SK-N-SH (cell line): ENCODE measurements at regions not wholly inside any gene's neighbourhood (a gene's known extent, or its start where the extent isn't known, plus 50 kb on each side); places are given as distances from the start of the nearest gene placed in this dataset.

Source experiments
- CTCF ChIA-PET: fragments of 300-600, 350-600 bp; formaldehyde crosslinking; extraction: SDS; loops from one replicate; lab custom pipeline; 2021; lab: Yijun Ruan, JAX
- POLR2A ChIA-PET: fragments of 350-600 bp; sonication (Branson Sonifier 250); formaldehyde crosslinking; extraction: SDS; loops from one replicate; lab custom pipeline; 2020; ENCODE audit warnings: antibody characterized with exemption, inconsistent platforms; lab: Yijun Ruan, JAX
- DNase-seq: peaks from one replicate; pipeline ENCODE4 v3.0.0; 2012
- H2AFZ ChIP-seq: fragments of 200-600 bp; sonication (generic); 2 replicates; pipeline ENCODE4 v1.8.1; 2016; ENCODE audit warnings: antibody characterized with exemption, mild to moderate bottlenecking, low read depth
- H3F3A ChIP-seq: fragments of 200-600 bp; sonication (generic); replicated peaks from 2 replicates; pipeline ENCODE3; 2016; ENCODE audit warnings: antibody characterized with exemption, mild to moderate bottlenecking; ENCODE audit not compliant: insufficient read depth
- H3K27ac ChIP-seq, 2 experiments: fragments of 200-500 bp in 1 of 2; fragments of 200-600 bp in 1 of 2; sonication (Bioruptor generic) in 1 of 2; sonication (generic), shearing (Covaris generic) in 1 of 2; 2 replicates each; pipeline versions ENCODE4 v1.5.1 to v1.6.1; 2014 to 2016; ENCODE audit warnings: low read depth in 2 of 2, inconsistent platforms in 1 of 2, low read length in 1 of 2, mild to moderate bottlenecking in 1 of 2, mixed read lengths in 1 of 2
- H3K27me3 ChIP-seq: fragments of 200-600 bp; sonication (generic), shearing (Covaris generic); 2 replicates; pipeline ENCODE4 v1.6.1; 2016; ENCODE audit warnings: mixed run types; ENCODE audit not compliant: insufficient read depth
- H3K36me3 ChIP-seq, 2 experiments: fragments of 200-500 bp in 1 of 2; fragments of 200-600 bp in 1 of 2; sonication (Bioruptor generic) in 1 of 2; sonication (generic) in 1 of 2; replicated peaks in 1 of 2; 2 replicates each; pipeline versions ENCODE3 to v1.5.1; 2014 to 2016; ENCODE audit warnings: low read length in 1 of 2, mild to moderate bottlenecking in 1 of 2; ENCODE audit not compliant: insufficient read depth in 2 of 2, control insufficient read depth in 1 of 2
- H3K4me1 ChIP-seq, 2 experiments: fragments of 200-500 bp in 1 of 2; fragments of 200-600 bp in 1 of 2; sonication (Bioruptor generic) in 1 of 2; sonication (generic), shearing (Covaris generic) in 1 of 2; 2 replicates each; pipeline versions ENCODE4 v1.5.1 to v1.6.1; 2014 to 2016; ENCODE audit warnings: low read depth in 1 of 2, low read length in 1 of 2, mixed run types in 1 of 2; ENCODE audit not compliant: insufficient read depth in 2 of 2, control insufficient read depth in 1 of 2
- H3K4me2 ChIP-seq: fragments of 200-600 bp; sonication (generic), shearing (Covaris generic); 2 replicates; pipeline ENCODE4 v1.6.1; 2017; ENCODE audit warnings: mixed run types
- H3K4me3 ChIP-seq, 2 experiments: fragments of 200-500 bp in 1 of 2; fragments of 200-600 bp in 1 of 2; sonication (Bioruptor generic) in 1 of 2; sonication (generic), shearing (Covaris generic) in 1 of 2; 2 replicates each; pipeline versions ENCODE4 v1.5.1 to v1.8.1; 2014 to 2016; ENCODE audit warnings: low read depth in 2 of 2, inconsistent platforms in 1 of 2, low read length in 1 of 2, mild to moderate bottlenecking in 1 of 2, mixed read lengths in 1 of 2, moderate library complexity in 1 of 2
- H3K79me2 ChIP-seq: fragments of 200-600 bp; sonication (generic); 2 replicates; pipeline ENCODE4 v1.8.1; 2017; ENCODE audit warnings: mild to moderate bottlenecking; ENCODE audit not compliant: insufficient read depth
- H3K9ac ChIP-seq: fragments of 200-600 bp; sonication (generic); 2 replicates; pipeline ENCODE4 v1.6.1; 2017; ENCODE audit warnings: mixed run types
- H3K9me2 ChIP-seq: fragments of 200-600 bp; sonication (generic); 2 replicates; pipeline ENCODE4 v1.6.1; 2017; ENCODE audit warnings: mixed run types
- H3K9me3 ChIP-seq: fragments of 200-600 bp; sonication (generic); 2 replicates; pipeline ENCODE4 v1.6.1; 2017; ENCODE audit warnings: mixed run types, mild to moderate bottlenecking, moderate library complexity
- H4K20me1 ChIP-seq: fragments of 200-600 bp; sonication (generic); 2 replicates; pipeline ENCODE4 v1.6.1; 2017; ENCODE audit warnings: mild to moderate bottlenecking, mixed run types; ENCODE audit not compliant: insufficient read depth
- CHD2 ChIP-seq: fragments of 150-350 bp; IDR thresholded peaks from 2 replicates; pipeline ENCODE4 v1.6.1; 2018; ENCODE audit warnings: low read length; ENCODE audit not compliant: partially characterized antibody
- EP300 ChIP-seq, 2 experiments: IDR thresholded peaks; 2 replicates each; pipeline versions ENCODE4 v1.4.0 to v1.6.1; 2012; ENCODE audit warnings: borderline replicate concordance in 1 of 2, low read depth in 1 of 2, low read length in 1 of 2
- FOXJ3 ChIP-seq: sonication (generic); formaldehyde crosslinking; IDR thresholded peaks from 2 replicates; pipeline ENCODE4 v1.5.1; 2020; ENCODE audit warnings: mild to moderate bottlenecking, missing genetic modification reagents
- FOXM1 ChIP-seq: IDR thresholded peaks from 2 replicates; pipeline ENCODE4 v1.4.0; 2012; ENCODE audit warnings: low read depth, mild to moderate bottlenecking
- GABPA ChIP-seq: IDR thresholded peaks from 2 replicates; pipeline ENCODE4 v1.4.0; 2012; ENCODE audit warnings: low read depth, mild to moderate bottlenecking
- IRF3 ChIP-seq: fragments of 150-350 bp; IDR thresholded peaks from 2 replicates; pipeline ENCODE4 v1.6.1; 2016; ENCODE audit warnings: mild to moderate bottlenecking, low read depth, low read length
- MEF2A ChIP-seq: IDR thresholded peaks from 2 replicates; pipeline ENCODE4 v1.4.0; 2012; ENCODE audit warnings: low read depth, borderline replicate concordance
- NRF1 ChIP-seq: IDR thresholded peaks from 2 replicates; pipeline ENCODE4 v1.6.1; 2012; ENCODE audit warnings: low read depth, mild to moderate bottlenecking, low read length
- POLR2AphosphoS5 ChIP-seq: IDR thresholded peaks from 2 replicates; pipeline ENCODE4 v1.6.1; 2012; ENCODE audit warnings: low read depth, low read length
- RAD21 ChIP-seq: IDR thresholded peaks from 2 replicates; pipeline ENCODE4 v1.6.1; 2012; ENCODE audit warnings: mild to moderate bottlenecking, low read length
- RCOR1 ChIP-seq: fragments of 150-350 bp; IDR thresholded peaks from 2 replicates; pipeline ENCODE4 v1.6.1; 2017; ENCODE audit warnings: antibody characterized with exemption, low read length
- REST ChIP-seq: IDR thresholded peaks from 2 replicates; pipeline ENCODE4 v1.6.1; 2012; ENCODE audit warnings: mild to moderate bottlenecking, low read depth, low read length, moderate library complexity
- RXRA ChIP-seq: IDR thresholded peaks from 2 replicates; pipeline ENCODE4 v1.4.0; 2012; ENCODE audit warnings: low read depth, mild to moderate bottlenecking, borderline replicate concordance
- SIN3A ChIP-seq: IDR thresholded peaks from 2 replicates; pipeline ENCODE4 v1.6.1; 2012; ENCODE audit warnings: low read depth, mild to moderate bottlenecking, low read length, moderate library complexity, borderline replicate concordance
- TAF1 ChIP-seq: IDR thresholded peaks from 2 replicates; pipeline ENCODE4 v1.6.1; 2012; ENCODE audit warnings: low read depth, mild to moderate bottlenecking, low read length, moderate library complexity, borderline replicate concordance
- TCF12 ChIP-seq: IDR thresholded peaks from 2 replicates; pipeline ENCODE4 v1.4.0; 2012
- TEAD4 ChIP-seq: IDR thresholded peaks from 2 replicates; pipeline ENCODE4 v1.4.0; 2012; ENCODE audit warnings: mild to moderate bottlenecking, borderline replicate concordance; ENCODE audit not compliant: insufficient read depth
- YY1 ChIP-seq: IDR thresholded peaks from 2 replicates; pipeline ENCODE4 v1.4.0; 2012; ENCODE audit warnings: low read depth, mild to moderate bottlenecking
- WGBS: methylation state at CpG from one replicate; pipeline ENCODE4 v1.1.6; 2017; ENCODE audit warnings: low lambda C conversion rate; 5-methylcytosine and 5-hydroxymethylcytosine counted together
- TF ChIP-seq, protein P1 (sequence below): IDR thresholded peaks from 2 replicates; pipeline ENCODE4 v1.4.0; 2012; ENCODE audit warnings: low read depth
- TF ChIP-seq, protein P2 (sequence below): IDR thresholded peaks from 2 replicates; pipeline ENCODE4 v1.4.0; 2012; ENCODE audit warnings: low read depth, borderline replicate concordance
- TF ChIP-seq, protein P3 (sequence below): IDR thresholded peaks from 2 replicates; pipeline ENCODE4 v1.4.0; 2012; ENCODE audit warnings: low read depth, borderline replicate concordance

DNA sequence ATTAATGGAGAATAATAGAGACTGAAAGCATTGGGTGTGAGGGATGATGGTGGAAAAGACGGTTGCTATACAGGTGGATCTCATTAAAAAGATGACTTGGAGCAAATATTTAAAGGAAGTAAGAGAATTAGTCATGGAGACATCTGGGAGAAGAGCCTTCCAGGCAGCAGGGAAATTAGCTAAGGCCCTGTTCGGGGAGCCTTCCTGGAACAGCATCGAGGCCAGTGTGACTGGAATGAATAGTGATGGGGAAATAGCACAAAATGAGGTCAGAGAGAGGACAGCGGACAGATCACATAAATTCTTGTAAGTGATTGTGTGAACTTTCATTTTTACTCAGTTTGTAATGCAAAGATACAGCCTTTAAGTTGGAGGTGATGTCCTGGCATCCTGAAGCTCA, 842.3 kb downstream of the SLC6A15 start (continued):
- TF ChIP-seq, protein P1, sequence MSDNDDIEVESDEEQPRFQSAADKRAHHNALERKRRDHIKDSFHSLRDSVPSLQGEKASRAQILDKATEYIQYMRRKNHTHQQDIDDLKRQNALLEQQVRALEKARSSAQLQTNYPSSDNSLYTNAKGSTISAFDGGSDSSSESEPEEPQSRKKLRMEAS = peak; percentile 66; the same call in 1 of the 2 replicates
- TF ChIP-seq IRF3 (no peak), TCF12 (peak; percentile 99), CHD2 (no peak), REST (peak; percentile 79), EP300 (IDR thresholded peaks at IDR 0.05; ENCODE audit: borderline replicate concordance in 1 of 2, low read depth in 1 of 2, low read length in 1 of 2) (peak; percentile 89 to 98), MEF2A (peak; percentile 76; the same call in 1 of the 2 replicates), TAF1 (no peak), RXRA (peak; percentile 99), GABPA (0 out of 2 replicates have a peak, but pooled peaks have one; percentile 2), FOXM1 (peak; percentile 88)
- TF ChIP-seq, all 33 proteins: peak for 19

DNA sequence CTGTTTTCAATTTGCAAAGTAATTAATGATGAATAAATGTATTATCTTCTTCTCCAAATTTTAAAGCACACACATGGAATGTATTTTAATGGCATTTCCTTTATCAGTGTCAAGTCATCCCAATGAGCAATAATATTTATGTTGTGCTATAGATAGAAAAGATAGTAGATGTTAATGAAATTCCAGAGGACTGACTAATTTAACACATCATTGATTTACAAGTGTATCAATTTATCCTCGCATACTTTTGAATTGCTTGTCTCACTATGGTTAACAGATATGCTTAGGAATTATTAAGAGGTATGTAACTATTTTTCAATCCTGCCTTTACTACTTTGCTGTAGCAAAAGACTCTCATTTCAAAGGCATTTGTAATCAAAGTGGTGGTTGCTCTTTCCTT, 842.9 kb downstream of the SLC6A15 start:
- no peaks in the 10 kb centered on the region for H3K9me2 ChIP-seq
- peak overlapping the region; percentile 20; the same call in 1 of the 2 replicates for H2AFZ ChIP-seq
- no peaks in the 10 kb centered on the region for H4K20me1 ChIP-seq
- peaks cover 28% of the 10 kb centered on the region for H3F3A ChIP-seq
- H3K36me3 ChIP-seq = no peaks in the 10 kb centered on the region
- ChIA-PET CTCF (interaction anchor here (1.3 to 1.4 kb wide), 2 partner anchors 102 to 244 kb away, joined by 3 read pairs; no protein-coding TSS in a partner anchor), POLR2A (no interaction called here)
- H3K9me3 ChIP-seq = no peaks in the 10 kb centered on the region
- no peak overlapping the region for H3K4me3 ChIP-seq
- peak overlapping the region; percentile 78 to 93 for H3K27ac ChIP-seq
- no peaks in the 10 kb centered on the region for H3K27me3 ChIP-seq
- H3K4me1 ChIP-seq = peaks cover 0 to 14% of the 10 kb centered on the region in 2 experiments; a peak in 3 of 4 replicates
- no peak overlapping the region; the same call in 1 of the 2 replicates for H3K9ac ChIP-seq
- 7% methylated on average over 1 of the region's 1 CpG for WGBS
- no peaks in the 10 kb centered on the region for H3K79me2 ChIP-seq
- H3K4me2 ChIP-seq = peak overlapping the region; percentile 4; the same call in 1 of the 2 replicates
- DNase-seq = no peak
- TF ChIP-seq TAF1 (no peak), TEAD4 (peak; percentile 89; the same call in 1 of the 2 replicates), SIN3A (no peak), RCOR1 (no peak), EP300 (IDR thresholded peaks at IDR 0.05; ENCODE audit: borderline replicate concordance in 1 of 2, low read depth in 1 of 2, low read length in 1 of 2) (peak; percentile 46 to 86; a peak in 3 of 4 replicates), RAD21 (no peak; the same call in 1 of the 2 replicates), POLR2AphosphoS5 (peak; percentile 58; the same call in 1 of the 2 replicates), YY1 (no peak), GABPA (no peak), NRF1 (no peak), FOXJ3 (CRISPR knock-in tag) (no peak)
- TF ChIP-seq, protein P2, sequence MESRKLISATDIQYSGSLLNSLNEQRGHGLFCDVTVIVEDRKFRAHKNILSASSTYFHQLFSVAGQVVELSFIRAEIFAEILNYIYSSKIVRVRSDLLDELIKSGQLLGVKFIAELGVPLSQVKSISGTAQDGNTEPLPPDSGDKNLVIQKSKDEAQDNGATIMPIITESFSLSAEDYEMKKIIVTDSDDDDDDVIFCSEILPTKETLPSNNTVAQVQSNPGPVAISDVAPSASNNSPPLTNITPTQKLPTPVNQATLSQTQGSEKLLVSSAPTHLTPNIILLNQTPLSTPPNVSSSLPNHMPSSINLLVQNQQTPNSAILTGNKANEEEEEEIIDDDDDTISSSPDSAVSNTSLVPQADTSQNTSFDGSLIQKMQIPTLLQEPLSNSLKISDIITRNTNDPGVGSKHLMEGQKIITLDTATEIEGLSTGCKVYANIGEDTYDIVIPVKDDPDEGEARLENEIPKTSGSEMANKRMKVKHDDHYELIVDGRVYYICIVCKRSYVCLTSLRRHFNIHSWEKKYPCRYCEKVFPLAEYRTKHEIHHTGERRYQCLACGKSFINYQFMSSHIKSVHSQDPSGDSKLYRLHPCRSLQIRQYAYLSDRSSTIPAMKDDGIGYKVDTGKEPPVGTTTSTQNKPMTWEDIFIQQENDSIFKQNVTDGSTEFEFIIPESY = no peak
- TF ChIP-seq, protein P3, sequence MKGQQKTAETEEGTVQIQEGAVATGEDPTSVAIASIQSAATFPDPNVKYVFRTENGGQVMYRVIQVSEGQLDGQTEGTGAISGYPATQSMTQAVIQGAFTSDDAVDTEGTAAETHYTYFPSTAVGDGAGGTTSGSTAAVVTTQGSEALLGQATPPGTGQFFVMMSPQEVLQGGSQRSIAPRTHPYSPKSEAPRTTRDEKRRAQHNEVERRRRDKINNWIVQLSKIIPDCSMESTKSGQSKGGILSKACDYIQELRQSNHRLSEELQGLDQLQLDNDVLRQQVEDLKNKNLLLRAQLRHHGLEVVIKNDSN = no peak
